Motor neuron (in vitro differentiated cells): ENCODE measurements at regions not wholly inside any gene's neighbourhood (a gene's known extent, or its start where the extent isn't known, plus 50 kb on each side); places are given as distances from the start of the nearest gene placed in this dataset.
"Not testable (repeated sequence)": the region's sequence is repeated elsewhere in the genome, so short reads cannot be mapped to it uniquely, and the experiment has no call there.

Source experiments
- ATAC-seq, 8 experiments: fragments of 200-7000 bp; cut with Tn5 transposase; replicated peaks in 6 of 8; 2 replicates each; pipeline ENCODE4 v1.8.0; 2021; ENCODE audit warnings: mild to moderate bottlenecking in 8 of 8, moderate library complexity in 8 of 8
- H3K27ac ChIP-seq, 2 donors: fragments of 250-450 bp; sonication (Bioruptor Pico); 2 replicates each; pipeline ENCODE4 v1.9.0; 2021; ENCODE audit warnings: antibody characterized with exemption in 2 of 2, mild to moderate bottlenecking in 2 of 2, moderate library complexity in 1 of 2
- H3K4me1 ChIP-seq, 2 donors: fragments of 250-450 bp; sonication (Bioruptor Pico); replicated peaks in 1 of 2; 2 replicates each; pipeline ENCODE4 v1.6.1; 2021; ENCODE audit warnings: antibody characterized with exemption in 2 of 2, mild to moderate bottlenecking in 2 of 2, moderate library complexity in 1 of 2
- H3K4me3 ChIP-seq, 5 donors: fragments of 250-450 bp; sonication (Bioruptor Pico); 2 replicates each; pipeline ENCODE4 v1.9.0; 2021; ENCODE audit warnings: antibody characterized with exemption in 5 of 5, mild to moderate bottlenecking in 5 of 5, moderate library complexity in 4 of 5
- WGBS, 10 experiments: fragments of 450-650 bp; shearing (Covaris generic); methylation state at CpG; one replicate each; pipeline ENCODE4 v1.0.0; 2022; 5-methylcytosine and 5-hydroxymethylcytosine counted together
- in situ Hi-C, 9 experiments: fragments of 400-800 bp; cut with MboI; loops; one replicate each; pipeline ENCODE4 v1.15.0; 2021; ENCODE audit warnings: low sequenced_read_pairs in 9 of 9, low pct_unique_long_range_greater_than_20kb in 2 of 9; ENCODE audit not compliant: unreplicated experiment in 9 of 9

DNA sequence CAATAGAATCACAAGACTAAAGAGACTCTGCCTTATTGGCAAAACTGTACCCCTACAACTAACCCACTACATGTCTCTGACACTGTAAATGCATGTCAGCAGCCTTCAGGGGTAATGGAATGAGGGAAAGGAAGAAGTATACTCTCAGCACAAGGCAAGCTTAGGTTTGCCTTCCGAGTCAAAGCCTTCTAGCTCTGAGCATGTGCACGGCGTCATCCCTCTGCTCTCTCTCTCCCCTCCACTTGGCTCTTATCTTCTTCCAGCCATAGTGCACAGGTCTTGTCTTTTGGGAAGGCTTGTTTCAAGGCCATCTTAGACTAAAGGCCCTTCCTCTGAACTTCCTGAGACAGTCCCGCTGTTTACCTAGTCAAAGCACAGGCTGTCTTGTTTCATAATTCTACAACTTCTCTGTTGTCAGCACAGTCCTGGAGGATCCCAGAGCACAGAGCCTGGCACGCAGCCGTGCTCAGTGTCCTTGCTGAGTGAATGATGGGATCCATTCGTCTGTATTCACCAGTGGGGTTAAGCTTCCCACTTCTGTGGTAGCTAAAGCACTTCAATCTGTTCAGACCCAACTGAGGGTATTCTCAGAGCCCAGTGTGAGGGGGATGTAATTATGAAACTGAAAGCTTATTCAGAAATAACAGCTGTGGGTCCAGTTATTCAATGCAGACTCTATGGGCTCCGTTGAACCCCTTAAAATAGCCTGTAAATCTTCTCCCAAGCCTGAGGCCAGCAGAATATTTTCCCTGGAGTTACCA lies 166.5 kb upstream of the PLD5 start:
- in situ Hi-C loops, result no loop called here
- H3K4me3 ChIP-seq, result no peak overlapping the region
- ATAC-seq, result peak in 1 of 8 experiments; percentile 47

DNA sequence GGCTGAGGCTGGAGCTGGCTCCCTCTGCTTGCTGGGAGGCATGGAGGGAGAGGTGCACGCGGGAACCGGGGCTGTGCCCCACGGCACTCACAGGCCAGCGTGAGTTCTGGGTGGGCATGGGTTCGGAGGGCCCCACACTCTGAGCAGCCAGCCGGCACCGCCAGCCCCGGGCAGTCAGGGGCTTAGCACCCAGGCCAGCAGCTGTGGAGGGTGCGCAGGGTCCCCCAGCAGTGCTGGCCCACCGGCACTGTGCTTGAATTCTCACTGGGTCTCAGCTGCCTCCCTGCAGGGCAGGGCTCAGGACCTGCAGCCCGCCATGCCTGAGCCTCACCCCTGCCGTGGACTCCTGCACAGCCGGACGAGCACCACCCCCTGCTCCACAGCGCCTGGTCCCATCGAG lies 164.9 kb upstream of the PLD5 start:
- no peak overlapping the region for H3K27ac ChIP-seq
- WGBS, 10 experiments, result 96 to 100% methylated on average over 7 to 8 of the region's 17 CpGs; no CpG with 5 or more reads in 8 of the 10 experiments
- H3K4me3 ChIP-seq, result no peak overlapping the region
- ATAC-seq, result no peak
- H3K4me1 ChIP-seq, result no peaks in the 10 kb centered on the region
- in situ Hi-C loops, result no loop called here

More for the DNA sequence above, 166.5 kb upstream of the PLD5 start:
- no peak overlapping the region for H3K27ac ChIP-seq
- H3K4me1 ChIP-seq, result no peaks in the 10 kb centered on the region
- WGBS, 10 experiments, result 15 to 93% (median 77%) methylated on average over 2 to 8 of the region's 8 CpGs; no CpG with 5 or more reads in 1 of the 10 experiments

DNA sequence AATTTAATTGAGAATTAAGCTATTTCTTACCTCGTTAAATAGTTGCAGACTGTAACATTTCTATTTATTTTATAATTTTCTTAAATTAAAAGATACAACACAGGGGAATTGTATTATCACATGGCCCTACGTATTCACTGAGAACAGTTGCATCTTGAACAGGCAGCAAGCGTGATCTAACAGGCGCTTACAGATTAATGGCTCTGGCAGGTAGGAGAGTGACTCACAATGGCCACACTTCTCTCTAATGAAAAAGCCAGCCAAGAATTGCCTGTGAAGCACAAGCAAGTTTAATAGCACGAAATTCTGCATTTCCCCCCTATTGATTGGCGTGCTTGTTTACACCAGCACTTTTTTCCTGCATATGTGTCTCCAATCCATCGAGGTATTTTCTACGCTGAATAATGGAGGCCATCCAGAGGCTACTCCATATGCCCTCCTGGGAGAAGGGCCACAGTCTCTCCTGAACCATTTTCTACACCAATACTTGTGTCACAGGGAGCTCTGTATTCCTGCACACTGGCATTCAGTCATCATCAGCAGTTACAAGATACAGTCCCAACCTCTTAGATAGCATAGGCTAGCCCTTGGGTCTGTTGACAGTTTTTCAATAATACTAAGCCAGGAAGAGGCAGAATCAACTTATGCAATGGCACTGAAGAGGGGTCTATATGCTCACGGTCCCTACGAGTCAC lies 150.6 kb upstream of the PLD5 start:
- in situ Hi-C loops, result no loop called here
- peaks cover 4 to 8% of the 10 kb centered on the region in 2 donors for H3K4me1 ChIP-seq
- 4 to 86% (median 71%) methylated on average over 2 to 10 of the region's 10 CpGs; no CpG with 5 or more reads in 1 of the 10 experiments for WGBS, 10 experiments
- H3K4me3 ChIP-seq, result no peak overlapping the region
- no peak overlapping the region for H3K27ac ChIP-seq
- ATAC-seq, result peak in 5 of 8 experiments; percentile 87 to 95 (median 89)

DNA sequence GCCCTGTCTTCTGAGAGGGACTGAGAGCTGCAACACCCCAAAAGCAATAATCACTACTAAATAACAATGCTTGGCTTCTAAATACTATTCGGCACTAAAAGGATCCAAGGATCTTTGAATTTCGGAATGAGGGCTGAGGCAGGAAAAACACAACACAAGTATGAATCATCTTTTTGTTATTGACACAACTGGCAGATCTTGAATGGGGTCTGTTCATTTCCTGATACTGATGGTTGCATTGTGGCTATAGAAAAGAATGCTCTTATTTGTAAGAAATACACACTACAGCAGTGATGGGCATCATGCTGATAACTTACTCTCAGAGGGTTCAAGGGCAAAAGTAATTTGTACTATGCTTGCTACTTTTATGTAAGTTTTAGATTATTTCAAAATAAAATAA lies 149.2 kb upstream of the PLD5 start:
- Histone ChIP-seq H3K4me1 (peaks cover 6 to 12% of the 10 kb centered on the region in 2 donors), H3K27ac (no peak overlapping the region), H3K4me3 (no peak overlapping the region)
- in situ Hi-C loops, result no loop called here
- ATAC-seq, result no peak
- WGBS, 10 experiments, result 80 to 100% (median 87%) methylated on average over 1 to 2 of the region's 2 CpGs; no CpG with 5 or more reads in 2 of the 10 experiments

DNA sequence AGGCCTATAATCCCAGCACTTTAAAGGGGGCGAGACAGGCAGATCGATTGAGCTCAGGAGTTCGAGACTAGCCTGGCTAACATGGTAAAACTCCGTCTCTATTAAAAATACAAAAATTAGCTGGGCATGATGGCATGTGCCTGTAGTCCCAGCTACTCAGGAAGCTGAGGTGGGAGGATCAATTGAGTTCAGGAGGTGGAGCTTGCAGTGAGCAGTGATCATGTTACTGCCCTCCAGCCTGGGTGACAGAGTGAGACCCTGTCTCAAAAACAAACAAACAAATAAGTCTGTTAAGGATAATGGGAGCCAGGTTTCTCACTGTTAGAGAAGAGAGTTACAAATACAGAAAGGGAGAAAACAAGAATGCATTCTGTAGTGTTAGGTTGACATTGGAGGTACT lies 148.7 kb upstream of the PLD5 start:
- 3 to 100% (median 92%) methylated on average over 1 to 4 of the region's 4 CpGs; no CpG with 5 or more reads in 2 of the 10 experiments for WGBS, 10 experiments
- H3K27ac ChIP-seq, in situ Hi-C loops, H3K4me3 ChIP-seq, ATAC-seq: not testable (repeated sequence)
- peaks cover 6 to 12% of the 10 kb centered on the region in 2 donors for H3K4me1 ChIP-seq

DNA sequence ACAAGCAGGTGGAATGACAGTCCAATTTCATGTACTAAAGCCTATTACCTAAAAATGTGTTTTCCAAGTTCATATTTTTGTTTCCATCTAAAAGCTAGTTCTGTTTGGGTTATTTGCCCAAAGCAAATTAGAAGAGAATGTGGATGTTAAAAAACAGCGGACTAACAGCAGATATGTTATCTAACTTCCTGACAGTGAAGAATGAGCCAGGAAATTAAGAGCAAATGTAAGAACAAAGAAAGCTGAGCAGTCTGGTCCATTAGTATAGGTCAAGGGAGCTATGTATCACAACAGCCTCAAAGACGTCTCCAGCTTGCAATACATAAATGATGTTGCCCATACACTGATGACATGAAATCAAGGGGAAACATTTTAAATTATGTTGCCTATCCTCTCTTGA lies 145.5 kb upstream of the PLD5 start:
- Histone ChIP-seq H3K27ac (no peak overlapping the region), H3K4me1 (peaks cover 6 to 12% of the 10 kb centered on the region in 2 donors), H3K4me3 (no peak overlapping the region)
- ATAC-seq, result peak in 1 of 8 experiments; percentile 46
- 6 to 100% (median 64%) methylated on average over 1 to 2 of the region's 2 CpGs; no CpG with 5 or more reads in 1 of the 10 experiments for WGBS, 10 experiments
- in situ Hi-C loops, result no loop called here

DNA sequence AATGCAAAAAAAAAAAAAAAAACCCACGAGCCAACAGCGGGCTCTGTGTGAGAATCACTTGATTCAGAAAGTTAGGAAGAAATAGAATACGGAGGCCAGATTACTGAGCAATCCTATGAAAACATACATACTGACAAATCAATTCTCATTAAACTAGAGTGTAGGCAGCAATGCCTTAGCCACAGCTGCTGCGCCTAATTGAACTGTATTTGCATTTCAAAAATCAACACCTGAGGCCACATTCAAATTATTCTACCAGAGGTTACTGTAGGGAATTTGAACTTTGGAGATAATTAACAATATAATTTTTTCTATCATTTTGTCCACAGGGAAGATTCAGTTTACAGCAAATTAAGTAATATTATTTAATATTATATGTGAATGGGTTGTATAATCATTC lies 138.4 kb upstream of the PLD5 start:
- H3K4me1 ChIP-seq, result peaks cover 0 to 3% of the 10 kb centered on the region in 2 donors
- H3K27ac ChIP-seq, result no peak overlapping the region
- no peak overlapping the region for H3K4me3 ChIP-seq
- ATAC-seq, result no peak
- 11 to 100% (median 67%) methylated on average over 1 to 4 of the region's 4 CpGs for WGBS, 10 experiments
- in situ Hi-C loops, result no loop called here

DNA sequence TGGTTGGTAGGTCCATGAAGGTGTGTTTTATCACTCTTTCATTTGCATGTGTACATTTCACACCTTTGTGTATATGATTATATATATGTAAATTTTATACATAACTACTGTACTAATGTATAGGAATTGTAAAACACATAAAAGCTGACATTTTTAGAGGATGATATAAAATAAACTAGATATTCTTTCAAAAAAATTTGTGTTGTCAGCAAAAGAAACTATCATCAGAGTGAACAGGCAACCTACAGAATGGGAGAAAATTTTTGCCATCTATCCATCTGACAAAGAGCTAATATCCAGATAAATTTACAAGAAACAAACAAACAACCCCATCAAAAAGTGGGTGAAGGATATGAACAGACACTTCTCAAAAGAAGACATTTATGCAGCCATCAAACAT lies 129.3 kb upstream of the PLD5 start:
- H3K27ac ChIP-seq, H3K4me1 ChIP-seq, ATAC-seq, H3K4me3 ChIP-seq, in situ Hi-C loops: not testable (repeated sequence)

DNA sequence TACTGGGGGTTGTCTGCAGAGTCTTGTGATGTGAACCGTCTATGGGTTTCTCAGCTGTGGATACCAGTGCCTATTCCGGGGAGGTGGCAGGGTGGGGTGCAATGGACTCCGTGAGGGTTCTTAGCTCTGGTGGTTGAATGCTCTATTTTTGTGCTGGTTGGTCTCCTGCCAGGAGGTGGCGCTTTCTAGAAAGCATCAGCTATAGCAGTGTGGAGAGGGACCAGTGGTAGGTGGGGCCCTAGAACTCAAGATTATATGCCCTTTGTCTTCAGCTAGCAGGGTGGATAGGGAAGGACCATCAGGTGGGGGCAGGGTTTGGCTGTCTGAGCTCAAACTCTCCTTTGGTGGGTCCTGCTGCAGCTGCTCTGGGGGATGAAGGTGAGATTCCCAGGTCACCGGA lies 127.3 kb upstream of the PLD5 start:
- Histone ChIP-seq H3K27ac (no peak overlapping the region), H3K4me1 (no peaks in the 10 kb centered on the region), H3K4me3 (no peak overlapping the region)
- no peak for ATAC-seq
- WGBS, 10 experiments, result 20 to 100% (median 76%) methylated on average over 1 to 5 of the region's 5 CpGs; no CpG with 5 or more reads in 2 of the 10 experiments
- in situ Hi-C loops, result no loop called here

DNA sequence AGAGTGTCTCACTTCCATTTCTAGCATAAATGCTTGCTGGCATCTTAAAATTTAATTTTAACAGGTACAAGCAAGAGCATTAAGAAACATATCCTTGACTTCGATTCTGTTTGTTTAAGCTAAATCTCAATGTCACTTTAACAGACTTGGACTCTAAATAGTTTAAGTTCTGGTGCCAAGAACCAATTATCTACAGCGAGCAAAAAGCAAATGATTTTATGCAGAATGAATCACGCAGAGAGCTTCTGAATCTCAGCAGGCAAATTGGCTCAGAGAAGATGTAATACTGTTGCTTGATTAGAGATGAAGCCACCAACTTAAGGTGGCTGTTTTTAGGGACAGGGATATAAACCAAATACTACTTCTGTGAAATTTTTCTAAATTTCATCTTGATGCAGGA lies 117.0 kb upstream of the PLD5 start:
- in situ Hi-C loops, result no loop called here
- Histone ChIP-seq H3K4me1 (no peaks in the 10 kb centered on the region), H3K4me3 (no peak overlapping the region), H3K27ac (no peak overlapping the region)
- WGBS, 10 experiments, result 0 to 97% (median 72%) methylated on average over 2 to 3 of the region's 3 CpGs
- ATAC-seq, result no peak

DNA sequence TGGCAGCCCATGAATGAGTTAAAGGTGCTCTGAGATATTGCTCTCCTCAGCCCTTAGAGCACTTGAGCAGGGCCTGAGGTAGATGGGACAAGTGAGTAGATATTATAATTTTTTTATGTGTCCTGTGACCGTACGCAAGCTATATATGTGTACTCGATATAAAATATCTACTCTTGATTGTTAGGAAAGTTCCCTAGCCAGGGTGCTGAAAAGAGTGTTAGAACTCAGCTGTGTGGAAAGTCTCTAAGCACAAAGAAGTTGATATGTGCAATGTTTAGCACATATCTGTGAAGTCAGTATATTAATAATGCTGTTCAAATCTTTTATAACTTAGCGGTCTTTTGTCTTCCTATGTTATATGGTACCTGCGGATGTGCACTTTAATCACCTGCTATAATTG lies 114.6 kb upstream of the PLD5 start:
- no peak overlapping the region for H3K27ac ChIP-seq
- no peak for ATAC-seq
- no peaks in the 10 kb centered on the region for H3K4me1 ChIP-seq
- in situ Hi-C loops, result no loop called here
- WGBS, 10 experiments, result 0 to 100% (median 95%) methylated on average over 2 to 5 of the region's 5 CpGs
- no peak overlapping the region for H3K4me3 ChIP-seq

DNA sequence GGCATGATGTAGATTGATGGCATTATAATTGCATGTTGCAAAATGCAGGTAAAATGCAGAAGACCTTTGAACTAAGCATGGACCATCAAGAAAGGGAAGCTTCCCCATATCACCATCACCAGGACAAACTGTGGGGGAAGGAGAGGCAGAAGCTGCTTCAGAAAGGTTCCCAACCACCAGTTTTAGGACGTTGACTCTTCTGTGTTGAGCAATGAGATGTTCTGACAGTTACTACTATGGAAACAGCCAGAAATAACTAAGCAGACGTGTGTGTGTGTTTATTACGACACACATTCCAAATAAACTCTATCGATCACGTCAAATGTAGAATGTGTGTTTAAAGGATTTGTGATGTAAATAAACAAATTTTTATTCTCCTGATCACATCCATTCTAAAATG lies 110.2 kb upstream of the PLD5 start:
- in situ Hi-C loops, result no loop called here
- no peaks in the 10 kb centered on the region for H3K4me1 ChIP-seq
- ATAC-seq, result no peak
- no peak overlapping the region for H3K27ac ChIP-seq
- 15 to 93% (median 63%) methylated on average over 1 to 5 of the region's 5 CpGs; no CpG with 5 or more reads in 3 of the 10 experiments for WGBS, 10 experiments
- no peak overlapping the region for H3K4me3 ChIP-seq

DNA sequence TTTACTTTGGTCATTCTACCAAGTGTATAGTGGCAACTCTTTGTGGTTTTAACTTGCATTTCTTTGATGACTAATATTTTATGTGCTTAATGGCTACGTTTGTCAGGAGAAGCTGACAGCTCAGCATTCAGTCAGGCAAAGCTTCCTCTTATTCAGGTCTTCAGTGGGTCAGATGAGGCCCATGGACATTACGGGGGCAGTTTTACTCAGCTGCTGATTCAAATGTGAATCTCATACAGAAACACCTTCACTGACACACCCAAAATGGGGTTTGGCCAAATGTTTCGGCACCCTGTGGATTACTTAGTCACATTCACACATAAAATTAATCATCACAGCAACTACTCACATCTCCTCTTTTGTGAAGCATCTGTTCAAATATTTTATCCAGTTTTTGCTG lies 104.9 kb upstream of the PLD5 start:
- H3K4me3 ChIP-seq, result no peak overlapping the region
- WGBS, 10 experiments, result 0 to 89% (median 51%) methylated on average over 1 to 3 of the region's 3 CpGs
- H3K27ac ChIP-seq, result no peak overlapping the region
- no peaks in the 10 kb centered on the region for H3K4me1 ChIP-seq
- in situ Hi-C loops, result no loop called here
- ATAC-seq, result no peak
